IMR-90 (cell line): ENCODE measurements at regions not wholly inside any gene's neighbourhood (a gene's known extent, or its start where the extent isn't known, plus 50 kb on each side); places are given as distances from the start of the nearest gene placed in this dataset.

ENCODE experiments used
- CTCF ChIP-seq: conservative IDR thresholded peaks from 2 replicates; pipeline ENCODE4 v1.5.1; 2012; ENCODE audit warnings: mild to moderate bottlenecking, low read depth, low read length, improper control_type of control experiment
- NFE2L2 ChIP-seq: fragments of 150-350 bp; IDR thresholded peaks from 2 replicates; pipeline ENCODE4 v1.6.1; 2016; ENCODE audit warnings: low read depth, mild to moderate bottlenecking, low read length
- RAD21 ChIP-seq: IDR thresholded peaks from 2 replicates; pipeline ENCODE4 v1.6.1; 2012; ENCODE audit warnings: low read length, improper control_type of control experiment
- USF2 ChIP-seq: fragments of 150-350 bp; IDR thresholded peaks from 2 replicates; pipeline ENCODE4 v1.6.1; 2017; ENCODE audit warnings: mild to moderate bottlenecking, antibody characterized with exemption, low read length, low read depth

GRCh38 chr3:70431911-70432310 is 119.5 kb upstream of the MDFIC2 start:
- no peak for TF ChIP-seq CTCF
- TF ChIP-seq USF2 = no peak
- TF ChIP-seq RAD21 = no peak
- TF ChIP-seq NFE2L2 = no peak
